Stomach (tissue), 4 donors: ENCODE measurements at regions not wholly inside any gene's neighbourhood (a gene's known extent, or its start where the extent isn't known, plus 50 kb on each side); places are given as distances from the start of the nearest gene placed in this dataset.

ENCODE experiments used
- CTCF ChIP-seq, 7 experiments: fragments of 450-650 bp in 4 of 7; fragments of 200-600 bp in 3 of 7; sonication (generic) in 3 of 7; IDR thresholded peaks; one replicate each; pipeline ENCODE4 v1.5.1; 2016 to 2019; ENCODE audit warnings: antibody characterized with exemption in 7 of 7, control low read depth in 2 of 7, mild to moderate bottlenecking in 1 of 7
- POLR2A ChIP-seq, 4 donors: fragments of 450-650 bp; IDR thresholded peaks; one replicate each; pipeline ENCODE4 v1.6.1; 2016; ENCODE audit warnings: antibody characterized with exemption in 4 of 4, control low read depth in 2 of 4, mild to moderate bottlenecking in 1 of 4, moderate library complexity in 1 of 4
- POLR2AphosphoS5 ChIP-seq, 3 donors: sonication (generic); formaldehyde crosslinking; IDR thresholded peaks; one replicate each; pipeline ENCODE4 v1.6.1; 2016; ENCODE audit warnings: antibody characterized with exemption in 3 of 3

- TF ChIP-seq CTCF (IDR thresholded peaks at IDR 0.05): no peak
- no peak for TF ChIP-seq POLR2A (IDR thresholded peaks at IDR 0.05)
- TF ChIP-seq POLR2AphosphoS5 (IDR thresholded peaks at IDR 0.05): no peak
Observed at GRCh38 chr5:69011910-69012309, 81.9 kb upstream of the SLC30A5 start.
